GM19023 (cell line): ENCODE measurements at regions not wholly inside any gene's neighbourhood (a gene's known extent, or its start where the extent isn't known, plus 50 kb on each side); places are given as distances from the start of the nearest gene placed in this dataset.

Experiments used
- ATAC-seq: cut with Tn5 transposase; IDR thresholded peaks from one replicate; pipeline ENCODE4 v1.9.1; 2021; ENCODE audit warnings: mild to moderate bottlenecking, moderate library complexity; ENCODE audit not compliant: unreplicated experiment

DNA sequence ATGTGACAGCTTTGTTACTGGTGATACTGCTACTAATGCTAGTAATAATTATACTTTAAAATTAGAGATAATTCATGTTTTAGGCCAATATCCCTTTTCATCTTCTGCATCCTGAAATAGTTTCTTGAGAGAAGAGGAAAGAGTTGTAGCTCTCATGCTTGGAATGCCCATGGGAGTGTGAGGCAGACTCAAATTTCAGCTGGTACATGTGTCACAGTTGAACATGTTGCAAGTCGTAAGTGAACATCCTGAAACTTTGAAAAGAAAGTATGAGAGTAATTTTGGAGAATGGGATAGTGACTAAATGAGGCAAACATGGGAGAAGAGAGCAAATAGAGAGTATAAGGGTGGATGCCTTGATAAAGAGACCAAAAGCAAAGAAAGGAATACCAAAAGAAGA, 168.0 kb downstream of the TMTC3 start:
- ATAC-seq = no peak

DNA sequence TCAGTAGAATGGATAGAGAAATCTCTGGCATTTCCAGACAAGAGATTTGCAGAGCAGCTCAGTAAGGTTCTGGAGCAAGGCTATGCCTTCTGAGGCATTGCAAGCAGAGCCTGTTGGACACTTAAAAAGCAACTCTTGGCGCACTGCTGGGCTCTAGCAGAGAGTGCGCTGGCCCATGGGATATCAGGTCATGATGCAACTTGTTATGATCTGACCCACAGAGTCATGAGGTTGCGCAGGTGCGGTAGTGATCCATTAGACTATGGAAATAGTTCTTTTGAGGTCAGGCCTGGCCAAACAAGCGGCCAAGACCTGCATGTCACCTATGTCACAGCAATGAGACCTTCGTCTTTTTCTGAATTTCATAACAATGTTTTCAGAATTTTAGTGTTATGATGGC, 168.6 kb downstream of the TMTC3 start:
- no peak for ATAC-seq

DNA sequence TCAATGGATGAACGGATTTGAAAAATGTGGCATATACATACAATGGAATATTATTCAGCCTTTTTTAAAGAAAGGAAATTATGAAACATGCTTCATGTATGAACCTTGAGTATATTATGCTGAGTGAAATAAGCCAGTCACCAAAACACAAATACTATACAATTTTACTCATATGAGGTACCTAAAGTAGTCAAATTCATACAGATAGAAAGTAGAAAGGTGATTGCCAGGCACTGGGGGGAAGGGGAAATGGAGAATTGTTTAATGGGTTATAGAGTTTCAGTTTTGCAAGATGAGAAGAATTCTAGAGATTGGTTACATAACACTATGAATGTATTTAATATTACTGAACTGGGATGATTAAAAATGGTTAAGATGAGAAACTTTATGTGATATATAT, 171.4 kb downstream of the TMTC3 start:
- no peak for ATAC-seq

DNA sequence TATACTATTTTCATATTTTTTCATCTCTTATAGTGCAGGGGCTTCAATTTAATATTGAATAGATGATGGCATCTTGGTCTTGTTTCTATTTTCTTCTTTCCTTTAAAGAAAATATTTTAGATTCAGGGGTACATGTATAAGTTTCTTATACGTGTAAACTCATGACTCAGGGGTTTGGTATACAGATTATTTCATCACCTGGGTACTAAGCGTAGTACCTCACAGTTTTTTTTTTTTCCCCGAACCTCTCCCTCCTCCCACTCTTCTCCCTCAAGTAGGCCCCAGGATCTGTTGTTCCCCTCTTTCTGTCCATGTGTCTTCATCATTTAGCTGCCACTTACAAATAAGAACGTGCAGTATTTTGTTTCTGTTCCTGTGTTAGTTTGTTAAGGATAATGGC, 172.6 kb downstream of the TMTC3 start:
- no peak for ATAC-seq

DNA sequence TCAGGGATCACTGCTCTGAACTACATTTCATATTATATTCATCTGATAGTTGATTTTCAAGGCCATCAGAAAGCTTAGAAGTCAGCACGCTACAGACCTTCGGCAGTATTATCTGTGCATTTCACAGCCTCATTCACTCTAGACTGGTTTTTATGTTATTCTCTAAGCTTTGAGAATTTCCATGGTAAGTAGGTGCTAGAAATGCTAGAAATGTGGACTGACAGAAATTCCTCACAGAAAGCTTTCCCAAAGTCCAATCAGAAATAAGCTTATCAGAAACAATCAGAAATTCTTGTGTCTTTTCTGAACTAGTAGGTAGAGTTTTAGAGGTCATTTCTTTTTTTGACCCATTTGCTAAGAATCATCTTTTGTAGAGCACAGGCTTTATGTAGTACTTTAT, 176.6 kb downstream of the TMTC3 start:
- ATAC-seq = no peak

DNA sequence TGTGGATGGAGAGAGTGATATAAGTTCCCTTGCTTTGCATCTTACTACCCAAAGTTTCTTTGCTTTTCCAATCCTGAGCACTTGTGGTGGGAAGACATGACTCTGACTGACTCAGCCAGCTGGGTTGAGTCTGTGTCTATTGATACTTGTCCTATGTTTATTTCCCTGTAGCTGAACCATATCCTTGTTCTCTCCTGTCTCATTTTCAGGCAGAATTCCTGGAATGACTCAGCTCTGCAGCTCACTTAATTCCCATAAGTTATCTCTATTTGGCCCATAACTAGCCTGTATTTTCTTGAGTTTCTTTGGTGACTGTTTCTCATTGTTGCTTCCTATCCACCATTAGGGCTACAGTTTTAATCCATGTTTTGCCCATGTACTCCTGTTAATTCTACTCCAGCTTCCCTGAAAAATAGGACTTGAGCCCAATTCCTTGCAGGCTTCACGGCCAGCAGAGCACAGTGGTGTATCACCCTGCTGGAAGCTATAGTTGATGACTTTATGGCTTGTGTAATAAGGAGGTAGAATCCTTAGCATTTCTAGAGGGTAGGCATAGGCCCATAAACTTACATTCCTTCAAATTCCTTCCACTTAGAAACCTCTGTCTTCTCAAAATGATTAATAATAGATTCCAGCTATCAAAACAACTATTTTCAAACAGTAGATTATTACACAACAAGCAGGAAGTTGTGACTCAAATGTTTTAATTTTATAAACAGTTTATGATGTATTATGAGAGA, 183.1 kb downstream of the TMTC3 start:
- no peak for ATAC-seq

DNA sequence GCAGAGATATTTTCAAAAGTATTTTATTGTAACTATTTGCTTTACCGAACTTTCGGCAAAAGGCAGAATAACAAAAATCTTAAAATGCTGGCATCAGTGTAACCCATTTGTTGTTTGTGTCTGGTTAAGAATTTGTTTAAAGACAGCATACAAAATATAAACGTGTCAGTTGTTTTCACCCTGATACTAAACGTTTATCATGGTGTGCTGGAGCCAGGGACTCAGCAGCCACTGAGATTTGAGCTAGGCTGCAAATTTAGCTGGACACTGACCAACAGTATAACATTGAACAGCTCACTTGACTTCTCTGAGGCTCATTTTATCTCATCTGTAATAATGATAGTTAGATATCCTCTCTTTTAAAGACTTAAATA, 183.7 kb downstream of the TMTC3 start:
- no peak for ATAC-seq

DNA sequence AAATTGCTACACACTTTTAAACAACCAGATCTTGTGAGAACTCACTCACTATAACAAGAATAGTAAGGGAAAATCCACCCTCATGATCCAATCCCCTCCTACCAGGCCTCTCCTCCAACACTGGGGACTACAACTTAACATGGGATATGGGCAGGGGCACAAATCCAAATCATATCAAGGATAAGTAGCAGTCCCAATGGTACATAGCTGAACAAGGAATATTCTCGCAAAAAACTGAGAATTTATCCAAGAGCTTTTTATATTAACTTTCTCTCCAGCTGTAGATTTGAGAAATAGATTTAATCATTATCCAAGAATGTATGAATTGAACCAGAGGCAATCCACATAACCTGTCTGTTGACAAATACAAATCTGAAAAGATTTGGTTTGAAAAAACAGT, 185.2 kb downstream of the TMTC3 start:
- no peak for ATAC-seq

DNA sequence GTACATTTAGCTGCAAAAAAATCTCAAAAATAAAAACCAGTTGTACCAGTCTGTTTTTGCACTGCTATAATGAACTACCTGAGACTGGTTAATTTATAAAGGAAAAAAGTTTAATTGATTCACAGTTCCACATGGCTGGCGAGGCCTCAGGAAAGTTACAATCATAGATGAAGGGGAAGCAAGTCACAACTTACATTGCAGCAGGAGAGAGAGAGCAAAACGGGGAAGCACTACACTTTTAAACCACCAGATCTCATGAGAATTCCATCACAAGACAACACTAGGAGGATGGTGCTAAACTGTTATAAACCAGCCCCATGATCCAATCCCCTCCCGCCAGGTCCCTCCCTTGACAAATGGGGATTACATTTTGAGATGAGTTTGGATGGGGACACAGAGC, 186.0 kb downstream of the TMTC3 start:
- no peak for ATAC-seq

DNA sequence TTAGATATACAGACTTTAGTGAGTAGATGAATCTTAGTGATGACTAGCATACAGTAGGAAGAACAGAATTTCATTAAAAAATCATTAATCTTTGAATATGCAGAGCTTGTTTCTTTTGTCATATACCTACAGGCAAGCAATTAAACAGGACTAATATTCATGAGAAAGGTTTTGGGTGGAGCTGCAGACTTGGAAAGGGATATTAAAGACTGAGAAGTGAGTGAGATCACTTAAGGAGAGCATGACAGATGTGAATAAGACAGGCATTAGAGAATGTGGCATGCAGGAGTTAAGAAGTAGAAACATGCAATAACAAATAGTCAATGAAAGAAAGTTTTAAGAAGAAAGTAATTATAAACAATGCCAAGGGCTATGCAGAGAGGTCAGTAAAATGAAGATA, 187.7 kb downstream of the TMTC3 start:
- no peak for ATAC-seq

DNA sequence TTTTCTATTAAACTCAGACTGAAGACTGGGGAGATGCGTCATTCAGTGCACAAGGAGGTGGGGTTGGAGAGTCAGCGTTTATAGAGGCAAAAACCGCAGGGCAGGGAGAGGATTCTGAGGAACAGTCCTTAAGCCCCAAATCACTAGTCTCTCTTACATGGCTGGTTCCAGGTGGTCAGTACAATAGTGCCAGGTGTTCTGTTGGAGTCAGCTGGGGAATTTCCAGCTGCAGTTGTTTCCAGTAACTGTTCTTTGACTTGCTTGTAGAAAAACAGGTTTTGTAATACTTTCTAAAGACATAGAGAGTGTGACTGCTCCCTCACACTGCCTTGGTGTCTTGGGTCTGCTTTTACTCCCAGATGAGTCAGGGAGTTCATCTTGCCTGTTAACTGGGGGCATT, 192.2 kb downstream of the TMTC3 start:
- ATAC-seq = peak; percentile 62

DNA sequence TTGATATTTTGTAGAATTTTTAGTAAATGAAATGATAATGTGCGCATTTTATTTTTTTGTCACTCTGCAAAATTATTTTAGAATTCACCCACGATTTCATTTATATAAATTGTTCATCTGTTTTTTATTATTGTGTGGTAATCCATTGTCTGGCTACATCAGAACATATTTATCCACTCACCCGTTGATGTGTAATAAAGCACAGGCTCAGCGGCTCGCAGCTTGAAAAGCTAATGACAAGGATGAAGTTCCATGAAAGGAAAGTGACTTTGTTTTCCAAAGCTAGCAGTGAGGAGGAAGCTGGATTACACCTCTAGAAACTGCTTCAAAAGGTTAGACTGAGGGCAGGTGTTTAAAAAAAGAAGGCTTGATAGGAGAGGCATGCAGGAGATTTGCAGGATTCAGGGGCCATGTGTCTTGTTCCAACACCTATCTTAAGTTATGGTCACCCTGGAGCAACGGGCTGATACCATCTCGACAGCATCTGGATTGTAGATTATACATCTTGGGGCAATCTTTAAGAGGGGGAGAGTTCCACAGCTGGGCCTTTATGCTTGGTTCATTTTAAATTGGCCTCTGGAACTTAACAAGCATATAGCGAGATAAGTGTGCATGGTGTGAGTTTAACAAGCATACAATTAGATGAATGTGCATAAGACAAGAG, 194.1 kb downstream of the TMTC3 start:
- ATAC-seq = no peak

DNA sequence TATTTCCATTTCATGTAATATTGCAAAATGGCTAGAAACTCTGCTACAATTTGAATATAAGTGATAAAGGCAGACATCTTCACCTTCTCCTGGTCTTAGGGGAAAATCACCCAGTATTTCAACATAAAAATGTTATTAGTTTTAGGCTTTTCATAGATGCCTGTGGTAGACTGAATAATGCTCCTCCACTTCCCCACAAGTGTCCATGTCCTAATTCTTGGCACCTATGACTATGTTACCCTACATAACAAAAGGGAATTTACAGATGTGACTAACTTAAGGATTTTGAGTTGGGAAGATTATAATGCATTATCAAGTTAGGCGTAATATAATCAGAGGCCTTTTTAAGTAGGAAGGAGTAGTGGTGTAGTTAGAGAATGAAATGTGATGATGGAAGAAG, 196.4 kb downstream of the TMTC3 start:
- ATAC-seq = no peak

DNA sequence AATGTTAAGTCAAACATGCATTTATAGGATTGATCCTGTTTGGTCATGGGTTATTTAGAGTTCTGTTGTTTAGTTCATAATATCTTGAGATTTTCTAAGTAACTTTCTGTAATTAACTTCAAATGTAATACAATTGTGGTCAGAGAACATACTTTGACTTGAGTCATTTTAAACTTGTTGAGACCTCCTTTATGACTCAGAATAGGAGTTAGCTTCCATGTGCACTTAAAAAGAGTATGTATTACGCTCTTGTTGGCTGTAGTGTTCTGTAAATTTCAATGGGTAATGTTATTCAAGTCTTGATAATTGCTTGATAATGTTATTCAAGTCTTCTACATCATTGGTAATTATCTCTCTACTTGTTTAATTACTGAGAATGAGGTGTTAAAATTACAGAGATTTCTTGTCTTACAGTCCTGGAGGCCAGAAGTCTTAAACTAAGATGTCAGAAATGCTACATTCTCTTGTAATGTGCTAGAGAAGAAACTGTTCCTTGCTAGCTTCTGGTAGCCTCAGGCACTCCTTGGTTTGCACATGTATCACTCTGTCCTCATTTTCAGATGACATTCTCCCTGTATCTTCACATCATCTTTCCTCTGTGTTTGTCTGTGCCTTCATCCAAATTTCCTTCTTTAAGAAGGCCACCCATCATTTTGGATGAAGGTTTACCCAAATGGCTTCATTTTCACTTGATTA, 197.3 kb downstream of the TMTC3 start:
- no peak for ATAC-seq

DNA sequence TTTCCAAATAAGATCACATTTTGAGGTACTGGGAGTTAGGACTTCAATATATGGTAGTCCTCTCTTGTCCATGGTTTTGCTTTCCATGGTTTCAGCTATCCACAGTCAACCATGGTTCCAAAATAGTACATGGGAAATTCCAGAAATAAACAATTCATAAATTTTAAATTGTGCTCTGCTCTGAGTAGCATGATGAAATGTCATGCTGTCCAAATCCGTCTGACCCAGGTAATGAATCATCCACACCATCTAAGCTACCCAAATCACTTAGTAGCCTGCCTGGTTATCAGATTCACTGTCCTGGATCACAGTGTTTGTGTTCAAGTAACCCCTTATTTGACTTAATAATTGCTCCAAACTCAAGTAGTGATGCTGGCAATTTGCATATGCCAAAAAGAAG, 197.9 kb downstream of the TMTC3 start:
- ATAC-seq = no peak

DNA sequence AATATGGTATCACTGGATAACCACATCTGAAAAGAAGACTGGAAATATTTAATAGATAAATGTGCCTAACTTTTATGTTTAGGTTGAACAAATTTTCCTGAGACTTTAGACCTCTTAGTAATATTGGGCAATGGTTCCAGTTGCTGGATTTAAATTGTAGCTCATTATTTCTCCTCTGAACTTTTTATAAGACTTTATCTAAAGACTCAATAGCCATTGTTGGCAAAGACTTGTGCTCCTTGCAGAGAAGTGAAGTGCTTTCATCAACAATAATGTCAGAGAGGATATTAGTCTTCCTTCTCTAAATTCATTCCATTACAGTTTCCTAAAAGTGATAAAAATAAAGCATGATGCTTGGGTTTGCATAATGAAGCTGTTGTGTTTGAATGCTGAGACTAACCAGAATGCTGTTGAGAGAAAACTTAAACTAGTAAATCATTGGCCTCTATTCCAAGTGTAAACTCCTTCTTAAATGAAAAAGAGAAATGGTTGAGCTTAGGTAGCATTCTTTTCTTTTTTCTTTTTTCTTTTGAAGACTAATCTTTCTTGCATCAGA, 200.2 kb downstream of the TMTC3 start:
- ATAC-seq = no peak

DNA sequence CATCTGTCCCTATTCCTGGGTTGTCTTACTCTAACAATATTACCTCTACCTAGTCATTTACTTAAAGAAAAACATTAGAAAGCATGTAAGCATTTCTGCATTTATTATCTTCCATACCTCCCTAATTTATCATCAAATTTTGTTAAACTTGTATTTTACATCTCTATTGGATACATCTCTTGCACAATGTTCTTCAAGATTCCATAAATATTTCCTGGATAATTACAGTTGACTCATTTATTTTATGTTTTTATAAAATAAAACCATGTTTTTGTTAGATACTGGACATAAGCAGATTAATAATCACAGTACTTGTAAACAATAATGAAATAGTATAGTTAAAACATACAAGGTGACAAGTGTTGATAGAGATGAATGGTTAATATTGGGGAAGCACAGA, 209.0 kb downstream of the TMTC3 start:
- no peak for ATAC-seq

DNA sequence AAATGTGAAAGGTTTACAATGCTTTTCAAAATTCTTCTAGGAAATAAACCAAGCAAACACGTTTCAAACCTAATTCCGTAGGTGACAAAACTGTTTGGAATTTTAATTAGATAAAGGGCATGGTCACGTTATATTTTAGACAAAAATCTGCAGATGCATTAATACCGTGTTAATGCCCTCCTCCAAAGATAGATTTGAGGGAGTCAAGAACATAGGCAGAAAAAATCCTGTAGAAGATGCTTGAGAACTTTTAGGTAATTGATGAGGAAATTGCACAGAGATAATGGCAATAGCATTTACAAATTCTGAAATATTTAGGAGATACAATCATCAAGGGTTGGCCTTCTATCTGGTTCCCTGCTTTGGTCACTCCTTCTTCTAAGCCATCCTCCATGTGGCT, 212.6 kb downstream of the TMTC3 start:
- no peak for ATAC-seq

DNA sequence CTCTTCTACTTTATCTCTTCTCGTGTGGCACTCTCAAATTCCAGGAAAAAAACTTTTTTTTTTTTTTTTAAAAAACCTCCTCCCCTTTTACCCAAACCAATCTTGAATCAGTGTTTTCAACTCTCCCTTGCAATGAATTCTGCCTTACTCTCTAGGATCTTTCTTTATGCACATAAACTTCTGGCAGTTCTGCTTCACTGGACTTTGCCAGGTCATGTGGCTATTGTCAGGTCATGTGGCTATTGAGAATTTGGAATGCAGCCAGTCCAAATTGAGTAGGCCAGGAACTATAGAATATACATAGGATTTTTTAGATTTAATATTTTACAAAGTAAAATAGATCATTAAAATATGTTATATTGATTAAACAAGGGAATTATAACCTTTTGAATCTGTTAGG, 218.2 kb downstream of the TMTC3 start:
- ATAC-seq = no peak

DNA sequence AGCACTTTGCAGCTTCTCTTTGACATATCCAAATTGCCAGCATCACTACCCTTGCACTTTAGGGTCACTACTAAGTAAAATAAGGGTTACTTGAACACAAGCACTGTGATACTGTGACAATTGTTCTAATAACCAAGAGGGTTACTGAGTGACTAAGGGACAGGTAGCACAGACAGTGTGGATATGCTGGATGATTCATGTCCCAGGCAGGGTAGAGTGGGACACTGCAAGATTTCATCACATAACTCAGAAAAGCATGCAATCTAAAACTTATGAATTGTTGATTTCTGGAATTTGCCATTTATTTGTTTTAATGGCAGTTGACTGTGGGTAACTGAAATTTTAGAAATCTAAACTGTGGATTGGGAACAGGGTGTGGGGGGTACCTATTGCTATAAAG, 218.8 kb downstream of the KITLG start:
- ATAC-seq = no peak

DNA sequence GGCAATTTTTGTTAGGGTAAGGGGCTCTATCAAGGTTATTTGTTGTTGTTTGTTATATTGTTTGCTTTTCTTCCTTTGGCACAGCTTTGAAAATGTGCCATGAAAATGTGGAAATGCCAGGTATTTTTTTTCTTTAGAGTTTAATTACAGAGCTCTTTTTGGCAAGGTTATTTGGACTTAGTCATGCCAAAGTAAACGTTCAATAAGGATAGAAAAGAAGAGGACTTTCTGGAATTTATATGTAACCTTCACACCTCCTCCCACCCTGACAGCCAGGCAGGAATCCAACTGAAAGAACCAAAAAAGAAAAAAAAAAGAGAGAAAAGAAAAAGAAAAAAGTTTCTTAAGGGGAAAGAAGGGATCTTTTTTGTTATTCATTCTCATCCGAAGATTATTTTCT, 217.8 kb downstream of the KITLG start:
- no peak for ATAC-seq

DNA sequence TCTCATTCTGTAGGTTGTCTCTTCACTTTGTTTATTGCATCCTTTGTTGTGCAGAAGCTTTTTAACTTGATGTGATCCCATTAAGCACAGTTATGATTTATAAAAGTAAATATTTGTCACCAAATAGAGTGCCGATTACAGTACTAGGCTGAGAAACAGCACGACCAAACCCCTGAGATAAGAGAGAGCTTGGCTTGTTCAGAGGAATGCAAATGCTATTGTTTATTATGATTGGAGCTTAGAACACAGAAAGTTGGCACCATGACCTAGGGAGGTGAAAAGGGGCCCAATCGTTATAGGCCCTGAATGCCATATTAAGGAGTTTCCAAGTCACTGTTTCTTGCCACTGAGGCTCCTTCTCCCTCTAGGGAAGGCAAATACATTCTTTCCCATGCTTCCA, 214.9 kb downstream of the KITLG start:
- no peak for ATAC-seq
